IMR-90 (cell line): ENCODE measurements at regions not wholly inside any gene's neighbourhood (a gene's known extent, or its start where the extent isn't known, plus 50 kb on each side); places are given as distances from the start of the nearest gene placed in this dataset.

ENCODE experiments used
- ATAC-seq: fragments of 200-7000 bp; cut with Tn5 transposase; 2 replicates; pipeline ENCODE4 v1.9.1; 2020; ENCODE audit warnings: low read depth, mild to moderate bottlenecking, moderate library complexity
- BruUV-seq: library from RNA; stranded (reverse); fragments of 400-500 nt; replicated peaks from 2 replicates; lab custom pipeline; 2021; lab: Mats Ljungman, UMichigan
- CTCF ChIA-PET: fragments of 300-600 bp; formaldehyde crosslinking; extraction: SDS; loops from one replicate; lab custom pipeline; 2021; ENCODE audit warnings: antibody characterized with exemption; lab: Yijun Ruan, JAX
- POLR2A ChIA-PET: fragments of 300-600 bp; sonication (Branson Sonifier 250); formaldehyde crosslinking; loops from one replicate; lab custom pipeline; 2022; ENCODE audit warnings: antibody characterized with exemption; ENCODE audit not compliant: unreplicated experiment; lab: Charles Lee
- DNase-seq: peaks from one replicate; pipeline ENCODE4 v3.0.0; 2013
- H2AFZ ChIP-seq: replicated peaks from 2 replicates; pipeline ENCODE3; 2013; ENCODE audit warnings: low read length, mild to moderate bottlenecking; ENCODE audit not compliant: poor library complexity
- H2AK5ac ChIP-seq: 2 replicates; pipeline ENCODE4 v1.6.1; 2013; ENCODE audit warnings: low read depth, low read length, inconsistent platforms
- H2AK9ac ChIP-seq: replicated peaks from 2 replicates; pipeline ENCODE3; 2013; ENCODE audit warnings: mild to moderate bottlenecking, low read depth, low read length, moderate library complexity; ENCODE audit not compliant: poor library complexity
- H2BK120ac ChIP-seq: 2 replicates; pipeline ENCODE4 v1.6.1; 2013; ENCODE audit warnings: low read depth, low read length, inconsistent platforms
- H2BK15ac ChIP-seq: 3 replicates; pipeline ENCODE4 v1.6.1; 2013; ENCODE audit warnings: low read depth, low read length, inconsistent platforms
- H2BK20ac ChIP-seq: 2 replicates; pipeline ENCODE4 v1.6.1; 2013; ENCODE audit warnings: low read depth, mild to moderate bottlenecking, inconsistent platforms, low read length, moderate library complexity
- H2BK5ac ChIP-seq: 2 replicates; pipeline ENCODE4 v1.6.1; 2013; ENCODE audit warnings: mild to moderate bottlenecking, low read depth, low read length, inconsistent platforms; ENCODE audit not compliant: poor library complexity, severe bottlenecking
- H3K14ac ChIP-seq: replicated peaks from 2 replicates; pipeline ENCODE4 v1.6.1; 2013; ENCODE audit warnings: low read depth, low read length, inconsistent platforms
- H3K18ac ChIP-seq: 2 replicates; pipeline ENCODE4 v1.6.1; 2013; ENCODE audit warnings: low read depth, low read length, control low read depth
- H3K23ac ChIP-seq: 2 replicates; pipeline ENCODE4 v1.6.1; 2013; ENCODE audit warnings: low read depth, low read length, inconsistent platforms
- H3K27ac ChIP-seq: 2 replicates; pipeline ENCODE4 v1.5.1; 2013; ENCODE audit warnings: mild to moderate bottlenecking, control low read depth, low read length; ENCODE audit not compliant: insufficient read depth
- H3K27me3 ChIP-seq: 2 replicates; pipeline ENCODE4 v1.6.1; 2013; ENCODE audit warnings: low read length; ENCODE audit not compliant: control insufficient read depth, insufficient read depth
- H3K36me3 ChIP-seq: 2 replicates; pipeline ENCODE4 v1.6.1; 2013; ENCODE audit warnings: low read length, mixed read lengths; ENCODE audit not compliant: control insufficient read depth, insufficient read depth
- H3K4ac ChIP-seq: 2 replicates; pipeline ENCODE4 v1.6.1; 2013; ENCODE audit warnings: low read depth, low read length, inconsistent platforms
- H3K4me1 ChIP-seq: 2 replicates; pipeline ENCODE4 v1.6.1; 2013; ENCODE audit warnings: low read length, mixed read lengths; ENCODE audit not compliant: control insufficient read depth, insufficient read depth
- H3K4me2 ChIP-seq: 2 replicates; pipeline ENCODE4 v1.6.1; 2013; ENCODE audit warnings: low read depth, mild to moderate bottlenecking, control low read depth, low read length, moderate library complexity
- H3K4me3 ChIP-seq: 2 replicates; pipeline ENCODE4 v1.5.1; 2013; ENCODE audit warnings: low read depth, mild to moderate bottlenecking, control low read depth, low read length, moderate library complexity; ENCODE audit not compliant: insufficient read depth
- H3K56ac ChIP-seq: 2 replicates; pipeline ENCODE4 v1.6.1; 2013; ENCODE audit warnings: low read length, inconsistent platforms; ENCODE audit not compliant: insufficient read depth; ENCODE audit errors: extremely low read depth
- H3K79me1 ChIP-seq, 2 experiments: 2 replicates each; pipeline ENCODE4 v1.6.1; 2013; ENCODE audit warnings: low read length in 2 of 2, inconsistent platforms in 1 of 2, low read depth in 1 of 2
- H3K9ac ChIP-seq: 2 replicates; pipeline ENCODE4 v1.6.1; 2013; ENCODE audit warnings: low read depth, low read length, control low read depth
- H3K9me1 ChIP-seq: 2 replicates; pipeline ENCODE4 v1.6.1; 2013; ENCODE audit warnings: low read length, inconsistent platforms; ENCODE audit not compliant: insufficient read depth
- H3K9me3 ChIP-seq: 2 replicates; pipeline ENCODE4 v1.6.1; 2013; ENCODE audit warnings: low read length; ENCODE audit not compliant: control insufficient read depth, insufficient read depth
- H4K20me1 ChIP-seq: 2 replicates; pipeline ENCODE4 v1.6.1; 2013; ENCODE audit warnings: low read length, inconsistent platforms; ENCODE audit not compliant: insufficient read depth
- H4K5ac ChIP-seq: 2 replicates; pipeline ENCODE4 v1.6.1; 2013; ENCODE audit warnings: mild to moderate bottlenecking, low read depth, low read length, control low read depth
- H4K8ac ChIP-seq, 2 experiments: 2 replicates each; pipeline ENCODE4 v1.6.1; 2013; ENCODE audit warnings: low read depth in 2 of 2, low read length in 2 of 2, control low read depth in 1 of 2, inconsistent platforms in 1 of 2
- H4K91ac ChIP-seq: 2 replicates; pipeline ENCODE4 v1.6.1; 2013; ENCODE audit warnings: low read depth, low read length, inconsistent platforms; ENCODE audit not compliant: insufficient read depth
- BHLHE40 ChIP-seq: fragments of 150-350 bp; IDR thresholded peaks from 2 replicates; pipeline ENCODE4 v1.6.1; 2016; ENCODE audit warnings: mild to moderate bottlenecking, low read depth, low read length
- CEBPB ChIP-seq: IDR thresholded peaks from 2 replicates; pipeline ENCODE4 v1.6.1; 2012; ENCODE audit warnings: low read depth, low read length, improper control_type of control experiment
- CHD1 ChIP-seq: IDR thresholded peaks from 2 replicates; pipeline ENCODE4 v1.6.1; 2012; ENCODE audit warnings: low read depth, low read length, improper control_type of control experiment
- FOS ChIP-seq: fragments of 150-350 bp; IDR thresholded peaks from 2 replicates; pipeline ENCODE4 v1.6.1; 2016; ENCODE audit warnings: low read depth, low read length
- MAFK ChIP-seq: IDR thresholded peaks from 2 replicates; pipeline ENCODE4 v1.6.1; 2012; ENCODE audit warnings: low read depth, low read length, improper control_type of control experiment
- MAZ ChIP-seq: IDR thresholded peaks from 2 replicates; pipeline ENCODE4 v1.6.1; 2012; ENCODE audit warnings: low read depth, mild to moderate bottlenecking, low read length, improper control_type of control experiment, moderate library complexity, borderline replicate concordance
- MXI1 ChIP-seq: IDR thresholded peaks from 2 replicates; pipeline ENCODE4 v1.6.1; 2012; ENCODE audit warnings: low read depth, mild to moderate bottlenecking, low read length, moderate library complexity, borderline replicate concordance
- NFE2L2 ChIP-seq: fragments of 150-350 bp; IDR thresholded peaks from 2 replicates; pipeline ENCODE4 v1.6.1; 2016; ENCODE audit warnings: low read depth, mild to moderate bottlenecking, low read length
- POLR2A ChIP-seq: IDR thresholded peaks from 2 replicates; pipeline ENCODE4 v1.6.1; 2012; ENCODE audit warnings: mild to moderate bottlenecking, low read depth, low read length
- RAD21 ChIP-seq: IDR thresholded peaks from 2 replicates; pipeline ENCODE4 v1.6.1; 2012; ENCODE audit warnings: low read length, improper control_type of control experiment
- RCOR1 ChIP-seq: IDR thresholded peaks from 2 replicates; pipeline ENCODE4 v1.6.1; 2012; ENCODE audit warnings: mild to moderate bottlenecking, low read length, improper control_type of control experiment; ENCODE audit not compliant: insufficient replicate concordance
- RFX5 ChIP-seq: IDR thresholded peaks from 2 replicates; pipeline ENCODE4 v1.8.0; 2012; ENCODE audit warnings: low read depth, mild to moderate bottlenecking, low read length, moderate library complexity
- SMC3 ChIP-seq: fragments of 150-350 bp; IDR thresholded peaks from 2 replicates; pipeline ENCODE4 v1.6.1; 2016; ENCODE audit warnings: low read depth, mild to moderate bottlenecking, antibody characterized with exemption, low read length, moderate library complexity
- dilution Hi-C: fragments of 300-500 bp; cut with HindIII; formaldehyde crosslinking; loops from one replicate; pipeline ENCODE4 v1.14.3; 2018; ENCODE audit warnings: low sequenced_read_pairs; ENCODE audit not compliant: unreplicated experiment
- in situ Hi-C: fragments of 300-500 bp; cut with MboI; formaldehyde crosslinking; loops from 3 replicates; pipeline ENCODE4 v1.14.3; 2019; ENCODE audit warnings: low sequenced_read_pairs, inconsistent platforms, mixed read lengths
- intact Hi-C: fragments of 100-400 bp; cut with micrococcal nuclease; formaldehyde crosslinking; loops from 2 replicates; pipeline ENCODE4 v1.10.0; 2022
- TF ChIP-seq, protein P1 (sequence below): conservative IDR thresholded peaks from 2 replicates; pipeline ENCODE4 v1.5.1; 2012; ENCODE audit warnings: mild to moderate bottlenecking, low read depth, low read length, improper control_type of control experiment
- TF ChIP-seq, protein P2 (sequence below): fragments of 150-350 bp; IDR thresholded peaks from 2 replicates; pipeline ENCODE4 v1.6.1; 2017; ENCODE audit warnings: mild to moderate bottlenecking, antibody characterized with exemption, low read length, low read depth
- TF ChIP-seq, protein P3 (sequence below): fragments of 150-350 bp; IDR thresholded peaks from 2 replicates; pipeline ENCODE4 v1.6.1; 2016; ENCODE audit warnings: low read depth, mild to moderate bottlenecking, low read length, moderate library complexity, borderline replicate concordance

DNA sequence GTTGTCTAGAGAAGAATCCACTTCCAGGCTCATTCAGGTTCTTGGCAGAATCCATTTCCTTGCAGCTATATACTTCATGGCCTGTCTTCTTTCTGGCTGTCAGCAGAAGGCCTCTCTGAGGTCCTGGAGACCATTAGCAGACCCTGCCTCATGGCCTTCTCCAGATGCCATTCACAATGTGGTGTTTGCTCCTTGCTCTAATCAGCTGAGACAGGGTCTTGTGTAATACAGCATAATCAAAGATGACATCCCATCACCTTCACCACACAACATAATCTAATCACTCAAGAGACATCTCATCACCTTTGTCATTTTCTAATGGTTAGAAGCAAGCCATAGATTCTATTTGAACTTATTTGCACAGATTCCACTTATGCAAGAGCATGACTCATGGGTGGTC lies 403.9 kb upstream of the LRRC7 start:
- H3K27ac ChIP-seq: no peak overlapping the region
- ChIA-PET POLR2A (no interaction called here), CTCF (no interaction called here)
- ATAC-seq (no peak), DNase-seq (no peak)
- H3K36me3 ChIP-seq: no peaks in the 10 kb centered on the region
- no peak overlapping the region for H3K14ac ChIP-seq
- no peak overlapping the region for H2AFZ ChIP-seq
- H3K23ac ChIP-seq: no peak overlapping the region
- H3K9me3 ChIP-seq: peaks cover 2% of the 10 kb centered on the region; the same call in 1 of the 2 replicates
- no peak overlapping the region for H4K5ac ChIP-seq
- no peak overlapping the region for H2BK15ac ChIP-seq
- no peak overlapping the region for H3K9ac ChIP-seq
- no peak overlapping the region for H2BK120ac ChIP-seq
- H2BK5ac ChIP-seq: no peak overlapping the region
- H4K20me1 ChIP-seq: no peaks in the 10 kb centered on the region
- H3K18ac ChIP-seq: no peak overlapping the region
- dilution Hi-C loops (no loop called here), intact Hi-C loops (no loop called here), in situ Hi-C loops (no loop called here)
- H2AK5ac ChIP-seq: no peak overlapping the region
- H3K4me3 ChIP-seq: no peak overlapping the region
- no peaks in the 10 kb centered on the region for H3K79me1 ChIP-seq
- TF ChIP-seq CHD1 (no peak), CEBPB (no peak), MAFK (no peak), MAZ (no peak), POLR2A (no peak), NFE2L2 (no peak), RFX5 (no peak), SMC3 (no peak), RCOR1 (no peak), BHLHE40 (no peak), MXI1 (no peak), FOS (no peak), RAD21 (no peak)
- TF ChIP-seq, protein P1, sequence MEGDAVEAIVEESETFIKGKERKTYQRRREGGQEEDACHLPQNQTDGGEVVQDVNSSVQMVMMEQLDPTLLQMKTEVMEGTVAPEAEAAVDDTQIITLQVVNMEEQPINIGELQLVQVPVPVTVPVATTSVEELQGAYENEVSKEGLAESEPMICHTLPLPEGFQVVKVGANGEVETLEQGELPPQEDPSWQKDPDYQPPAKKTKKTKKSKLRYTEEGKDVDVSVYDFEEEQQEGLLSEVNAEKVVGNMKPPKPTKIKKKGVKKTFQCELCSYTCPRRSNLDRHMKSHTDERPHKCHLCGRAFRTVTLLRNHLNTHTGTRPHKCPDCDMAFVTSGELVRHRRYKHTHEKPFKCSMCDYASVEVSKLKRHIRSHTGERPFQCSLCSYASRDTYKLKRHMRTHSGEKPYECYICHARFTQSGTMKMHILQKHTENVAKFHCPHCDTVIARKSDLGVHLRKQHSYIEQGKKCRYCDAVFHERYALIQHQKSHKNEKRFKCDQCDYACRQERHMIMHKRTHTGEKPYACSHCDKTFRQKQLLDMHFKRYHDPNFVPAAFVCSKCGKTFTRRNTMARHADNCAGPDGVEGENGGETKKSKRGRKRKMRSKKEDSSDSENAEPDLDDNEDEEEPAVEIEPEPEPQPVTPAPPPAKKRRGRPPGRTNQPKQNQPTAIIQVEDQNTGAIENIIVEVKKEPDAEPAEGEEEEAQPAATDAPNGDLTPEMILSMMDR: no peak
- TF ChIP-seq, protein P2, sequence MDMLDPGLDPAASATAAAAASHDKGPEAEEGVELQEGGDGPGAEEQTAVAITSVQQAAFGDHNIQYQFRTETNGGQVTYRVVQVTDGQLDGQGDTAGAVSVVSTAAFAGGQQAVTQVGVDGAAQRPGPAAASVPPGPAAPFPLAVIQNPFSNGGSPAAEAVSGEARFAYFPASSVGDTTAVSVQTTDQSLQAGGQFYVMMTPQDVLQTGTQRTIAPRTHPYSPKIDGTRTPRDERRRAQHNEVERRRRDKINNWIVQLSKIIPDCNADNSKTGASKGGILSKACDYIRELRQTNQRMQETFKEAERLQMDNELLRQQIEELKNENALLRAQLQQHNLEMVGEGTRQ: no peak
- TF ChIP-seq, protein P3, sequence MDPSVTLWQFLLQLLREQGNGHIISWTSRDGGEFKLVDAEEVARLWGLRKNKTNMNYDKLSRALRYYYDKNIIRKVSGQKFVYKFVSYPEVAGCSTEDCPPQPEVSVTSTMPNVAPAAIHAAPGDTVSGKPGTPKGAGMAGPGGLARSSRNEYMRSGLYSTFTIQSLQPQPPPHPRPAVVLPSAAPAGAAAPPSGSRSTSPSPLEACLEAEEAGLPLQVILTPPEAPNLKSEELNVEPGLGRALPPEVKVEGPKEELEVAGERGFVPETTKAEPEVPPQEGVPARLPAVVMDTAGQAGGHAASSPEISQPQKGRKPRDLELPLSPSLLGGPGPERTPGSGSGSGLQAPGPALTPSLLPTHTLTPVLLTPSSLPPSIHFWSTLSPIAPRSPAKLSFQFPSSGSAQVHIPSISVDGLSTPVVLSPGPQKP: no peak
- H2AK9ac ChIP-seq: no peak overlapping the region
- no peak overlapping the region for H4K8ac ChIP-seq
- no peak overlapping the region for H4K91ac ChIP-seq
- H3K9me1 ChIP-seq: no peaks in the 10 kb centered on the region
- no peak overlapping the region for H3K56ac ChIP-seq
- no TSS peak for BruUV-seq
- H2BK20ac ChIP-seq: no peak overlapping the region
- H3K4me2 ChIP-seq: no peak overlapping the region
- H3K4ac ChIP-seq: no peak overlapping the region
- H3K4me1 ChIP-seq: no peaks in the 10 kb centered on the region
- no peaks in the 10 kb centered on the region for H3K27me3 ChIP-seq
